GM18867 (cell line): ENCODE measurements at regions not wholly inside any gene's neighbourhood (a gene's known extent, or its start where the extent isn't known, plus 50 kb on each side); places are given as distances from the start of the nearest gene placed in this dataset.
"Not testable (repeated sequence)": the region's sequence is repeated elsewhere in the genome, so short reads cannot be mapped to it uniquely, and the experiment has no call there.

Source experiments
- ATAC-seq: cut with Tn5 transposase; IDR thresholded peaks from one replicate; pipeline ENCODE4 v1.9.1; 2021; ENCODE audit warnings: mild to moderate bottlenecking, moderate library complexity; ENCODE audit not compliant: unreplicated experiment

GRCh38 chr11:96447208-96448110 is 57.6 kb downstream of the JRKL start:
- ATAC-seq, result no peak

GRCh38 chr11:96448225-96448624 is 58.4 kb downstream of the JRKL start:
- no peak for ATAC-seq

- no peak for ATAC-seq
These were observed 66.3 kb downstream of the JRKL start for GRCh38 chr11:96456111-96456510.

GRCh38 chr11:96459751-96460150 is 69.9 kb downstream of the JRKL start:
- ATAC-seq, result no peak

GRCh38 chr11:96461871-96462270 is 72.1 kb downstream of the JRKL start:
- no peak for ATAC-seq

GRCh38 chr11:96464700-96465307 is 75.0 kb downstream of the JRKL start:
- ATAC-seq, result peak; percentile 86

- no peak for ATAC-seq
These were observed 75.7 kb downstream of the JRKL start for GRCh38 chr11:96465512-96465911.

- ATAC-seq, result no peak
These were observed 76.8 kb downstream of the JRKL start for GRCh38 chr11:96466607-96467006.

GRCh38 chr11:96469776-96470175 is 80.0 kb downstream of the JRKL start:
- ATAC-seq, result no peak

- no peak for ATAC-seq
These were observed 80.7 kb downstream of the JRKL start for GRCh38 chr11:96470521-96470920.

GRCh38 chr11:96472085-96472484 is 82.3 kb downstream of the JRKL start:
- ATAC-seq, result peak; percentile 92

GRCh38 chr11:96474263-96474662 is 84.5 kb downstream of the JRKL start:
- no peak for ATAC-seq

- ATAC-seq, result no peak
These were observed 91.4 kb downstream of the JRKL start for GRCh38 chr11:96481204-96481603.

GRCh38 chr11:96481771-96482170 is 92.0 kb downstream of the JRKL start:
- no peak for ATAC-seq

GRCh38 chr11:96482193-96482592 is 92.4 kb downstream of the JRKL start:
- no peak for ATAC-seq

- ATAC-seq, result no peak
These were observed 93.7 kb downstream of the JRKL start for GRCh38 chr11:96483374-96483955.

GRCh38 chr11:96484361-96484760 is 94.5 kb downstream of the JRKL start:
- no peak for ATAC-seq

GRCh38 chr11:96486890-96487611 is 97.2 kb downstream of the JRKL start:
- ATAC-seq, result no peak

GRCh38 chr11:96488911-96489310 is 99.1 kb downstream of the JRKL start:
- not testable (repeated sequence) for ATAC-seq

- ATAC-seq, result no peak
These were observed 110.6 kb downstream of the JRKL start for GRCh38 chr11:96500440-96500839.

- no peak for ATAC-seq
These were observed 116.2 kb downstream of the JRKL start for GRCh38 chr11:96506041-96506440.
